ENCODE measurements at regions not wholly inside any gene's neighbourhood (a gene's known extent, or its start where the extent isn't known, plus 50 kb on each side); places are given as distances from the start of the nearest gene placed in this dataset.
"Not testable (repeated sequence)": the region's sequence is repeated elsewhere in the genome, so short reads cannot be mapped to it uniquely, and the experiment has no call there.

DNA sequence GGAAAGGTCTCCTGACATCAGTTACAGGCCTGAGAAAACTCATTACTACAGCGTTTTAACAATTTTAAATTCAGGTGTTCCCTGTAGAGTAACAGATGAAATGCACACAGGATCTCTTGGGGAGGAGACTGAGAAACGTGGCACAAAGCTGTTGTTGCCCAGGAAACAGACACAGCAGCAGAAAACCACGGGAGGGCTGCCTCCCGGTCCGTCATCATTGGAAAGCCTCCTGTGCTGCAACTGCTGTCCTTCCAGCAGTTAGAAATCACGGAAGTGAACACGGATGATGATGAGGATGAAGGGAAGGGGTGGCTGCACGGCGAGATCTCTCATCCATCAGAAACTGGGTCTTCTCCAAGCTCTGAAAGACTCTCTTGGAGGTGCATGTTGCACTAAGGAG is 94.6 kb upstream of the RNF32 start:
- FAIRE-seq: no peak

DNA sequence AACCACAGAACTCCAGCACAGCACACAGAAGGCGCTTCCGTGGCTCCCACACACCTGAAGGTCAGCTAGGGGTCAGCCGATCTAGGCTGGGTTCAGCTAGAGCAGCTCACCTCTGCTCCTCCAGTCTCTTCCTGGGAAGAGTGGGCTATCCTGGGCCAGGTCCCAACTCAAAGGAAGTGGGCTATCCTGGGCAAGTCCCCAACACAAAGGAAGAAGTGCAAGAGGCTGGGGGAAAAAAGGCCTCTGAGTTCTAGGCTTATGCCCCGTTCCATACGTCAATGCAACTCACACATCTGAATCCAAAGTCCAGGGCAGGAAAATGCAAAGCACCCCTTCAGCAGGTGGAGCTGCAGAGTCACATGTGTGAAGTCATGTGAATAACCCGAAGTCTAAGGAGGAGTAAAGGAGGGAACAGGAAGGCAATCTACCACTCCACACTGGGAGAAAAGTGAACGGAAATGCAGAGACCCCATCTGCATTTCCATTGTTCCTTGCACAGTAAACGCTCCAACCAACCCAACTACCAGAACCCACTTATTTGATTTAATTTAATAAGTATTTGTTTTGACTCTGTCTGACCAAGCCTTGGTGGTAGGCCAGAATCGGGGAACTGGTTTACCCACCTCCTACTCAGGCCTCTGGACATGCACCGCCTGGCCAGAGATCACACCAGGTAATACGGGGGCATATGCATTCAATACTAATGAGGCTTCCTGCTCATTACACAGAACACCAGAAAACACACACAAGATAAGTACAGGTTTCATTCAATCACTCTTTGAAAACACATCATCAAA is 95.5 kb upstream of the RNF32 start:
- FAIRE-seq: no peak

DNA sequence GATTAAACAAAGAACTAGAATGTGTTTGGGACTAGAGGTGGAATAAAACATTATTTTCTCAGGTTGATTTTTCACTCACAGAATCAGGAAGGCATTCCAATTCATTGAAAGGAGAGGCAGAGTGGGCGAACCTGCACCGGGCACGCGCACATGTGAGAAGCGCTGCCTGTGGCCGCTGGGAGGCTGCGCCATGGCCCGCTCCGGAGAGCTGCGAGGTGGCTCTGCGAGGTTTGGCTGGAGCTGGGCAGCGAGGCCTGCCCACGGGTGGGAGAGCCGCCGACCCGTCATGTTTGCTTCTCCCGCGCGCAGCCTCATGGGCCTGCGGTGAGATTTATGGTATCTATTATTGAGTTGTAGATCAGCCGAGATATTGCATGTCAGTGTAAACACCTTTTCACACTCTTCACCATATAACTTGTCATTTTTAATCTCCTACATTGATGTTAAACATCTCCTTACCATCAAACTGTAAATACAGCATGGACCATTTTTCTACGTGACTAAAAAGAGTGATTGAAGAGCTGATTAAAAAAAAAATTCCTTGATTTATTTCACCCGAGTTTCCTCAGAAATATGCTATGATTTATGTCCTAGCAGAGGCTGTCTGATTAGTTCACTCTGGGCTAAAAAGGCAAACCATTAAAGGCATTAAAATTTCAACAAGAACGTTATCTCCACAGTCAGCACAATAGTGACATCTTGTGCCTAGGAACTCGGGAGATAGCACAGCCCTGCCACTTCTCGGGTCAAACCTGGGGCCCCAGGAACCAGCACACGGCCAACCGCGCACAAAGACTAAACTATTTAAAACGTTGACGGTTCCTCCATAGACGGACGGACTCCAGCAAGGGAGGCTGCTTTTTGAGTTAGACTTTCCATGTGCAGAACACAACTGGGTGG is 96.6 kb upstream of the RNF32 start:
- FAIRE-seq: no peak

DNA sequence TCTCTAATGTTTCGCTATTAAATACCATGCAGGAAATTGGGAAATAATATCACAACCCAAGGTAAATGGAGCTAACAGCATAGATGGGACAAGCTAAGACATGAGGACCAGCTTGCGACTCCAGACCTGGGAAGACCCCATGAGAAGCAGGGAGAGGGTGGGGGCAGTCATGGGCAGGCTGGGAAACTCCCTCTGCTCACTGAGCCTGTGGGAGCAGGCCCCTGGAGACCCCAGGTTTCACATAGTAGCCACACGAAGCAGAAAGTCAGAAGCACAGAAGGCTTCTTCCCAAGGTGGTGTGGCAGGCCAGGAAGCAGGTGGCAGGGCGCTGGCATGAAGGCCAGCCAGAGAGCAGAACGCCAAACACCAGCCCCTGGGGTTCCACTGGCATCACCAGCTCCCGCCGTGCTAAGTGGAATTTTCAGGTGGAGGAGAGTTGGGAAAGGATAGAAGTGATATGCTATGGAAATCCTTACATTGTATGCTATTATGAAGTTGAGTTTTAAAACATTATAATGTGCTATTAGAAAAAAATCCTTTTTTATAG is 99.9 kb upstream of the RNF32 start:
- FAIRE-seq: no peak

DNA sequence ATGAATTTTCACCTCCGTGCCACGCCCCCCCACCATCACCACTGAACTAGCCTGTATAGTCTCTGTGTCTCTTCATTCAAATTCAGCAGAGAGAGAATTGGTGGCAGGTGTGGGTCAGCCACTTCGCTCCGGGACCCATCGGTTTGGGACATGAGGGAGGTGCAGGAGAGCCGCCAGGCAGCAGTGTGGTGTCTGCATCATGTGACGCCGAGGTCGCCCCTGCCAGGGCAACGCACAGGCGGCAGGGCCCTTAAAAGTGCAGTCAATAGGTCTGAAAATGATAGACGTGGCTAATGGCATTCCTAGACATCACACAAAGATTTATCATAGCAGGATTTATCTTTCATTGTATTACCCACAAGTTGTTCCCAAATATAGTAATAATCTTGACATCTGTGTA is 100.6 kb upstream of the RNF32 start:
- no peak for FAIRE-seq

DNA sequence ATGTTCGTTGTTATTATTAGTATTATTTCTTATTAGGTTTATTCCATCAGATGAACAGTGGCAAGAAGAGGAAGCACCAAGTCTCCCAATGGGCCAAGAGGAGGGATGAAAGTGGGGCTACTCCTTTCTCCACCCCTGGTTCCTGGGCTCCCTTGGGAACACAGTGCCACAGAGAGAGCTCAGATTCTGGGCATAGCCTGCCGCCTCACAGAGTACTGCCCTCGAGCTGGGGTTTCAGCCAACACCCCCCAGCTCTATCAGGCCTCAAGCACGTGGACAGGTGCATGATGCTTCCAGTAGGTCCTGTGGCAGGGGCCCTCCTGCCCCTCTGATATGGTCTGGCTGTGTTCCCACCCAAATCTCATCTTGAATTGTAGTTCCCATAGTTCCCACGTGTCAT is 103.6 kb upstream of the RNF32 start:
- FAIRE-seq: no peak

DNA sequence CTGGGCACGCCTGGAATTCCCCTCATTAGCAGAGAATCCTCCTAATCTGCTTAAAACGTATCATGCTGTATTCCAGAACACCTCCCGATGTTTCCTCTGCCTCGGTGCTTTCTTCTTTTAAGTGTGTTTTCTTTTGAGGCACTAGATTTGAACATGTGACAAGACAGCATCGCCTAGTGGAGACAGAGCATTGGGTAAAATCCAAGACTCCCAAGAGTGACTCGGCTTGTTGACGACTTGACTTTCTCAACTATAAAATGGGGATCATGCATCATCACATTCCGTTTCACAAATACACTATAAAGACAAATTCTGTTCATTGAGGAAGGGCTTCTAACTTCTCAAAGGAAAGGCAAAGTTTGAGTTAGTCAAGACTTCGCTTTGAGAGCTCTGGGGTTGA is 105.6 kb upstream of the RNF32 start:
- FAIRE-seq: no peak

DNA sequence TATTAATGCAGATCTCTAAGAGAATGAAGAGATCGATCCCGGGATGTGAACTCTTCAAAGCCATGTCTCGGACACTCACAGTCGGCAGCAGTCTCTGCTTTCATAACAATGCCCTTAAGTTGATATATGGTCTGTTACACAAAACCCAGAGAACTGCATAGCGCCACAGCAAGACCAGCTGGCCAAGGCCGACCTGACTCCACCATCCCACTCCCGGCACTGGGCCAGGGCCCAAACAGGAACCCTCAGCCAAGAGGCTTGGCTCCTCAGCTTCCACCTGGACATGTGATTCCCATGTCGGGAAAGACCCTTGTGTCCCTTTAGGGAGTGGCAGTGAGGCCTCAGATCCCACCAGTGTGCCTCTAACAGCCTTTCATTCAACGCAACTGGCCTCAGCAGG is 106.6 kb upstream of the RNF32 start:
- FAIRE-seq: no peak

DNA sequence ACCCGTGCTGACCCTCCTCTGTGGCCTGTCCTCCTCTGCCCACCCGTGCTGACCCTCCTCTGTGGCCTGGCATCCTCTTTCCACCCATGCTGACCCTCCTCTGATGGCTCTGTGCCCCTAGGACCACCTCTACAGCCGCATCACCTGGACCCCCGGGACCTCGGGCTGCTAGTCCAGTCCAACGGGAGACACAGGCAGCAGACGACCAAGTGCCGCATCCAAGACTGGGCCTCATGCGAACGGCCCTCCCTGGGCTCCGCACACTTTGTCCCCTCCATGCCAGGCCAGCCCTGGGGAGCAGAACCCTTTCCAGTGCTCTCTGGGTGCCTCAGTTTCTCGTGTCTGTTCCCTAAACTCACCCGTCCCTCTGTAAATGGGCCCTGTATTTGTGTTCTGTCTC is 107.2 kb upstream of the RNF32 start:
- no peak for FAIRE-seq

DNA sequence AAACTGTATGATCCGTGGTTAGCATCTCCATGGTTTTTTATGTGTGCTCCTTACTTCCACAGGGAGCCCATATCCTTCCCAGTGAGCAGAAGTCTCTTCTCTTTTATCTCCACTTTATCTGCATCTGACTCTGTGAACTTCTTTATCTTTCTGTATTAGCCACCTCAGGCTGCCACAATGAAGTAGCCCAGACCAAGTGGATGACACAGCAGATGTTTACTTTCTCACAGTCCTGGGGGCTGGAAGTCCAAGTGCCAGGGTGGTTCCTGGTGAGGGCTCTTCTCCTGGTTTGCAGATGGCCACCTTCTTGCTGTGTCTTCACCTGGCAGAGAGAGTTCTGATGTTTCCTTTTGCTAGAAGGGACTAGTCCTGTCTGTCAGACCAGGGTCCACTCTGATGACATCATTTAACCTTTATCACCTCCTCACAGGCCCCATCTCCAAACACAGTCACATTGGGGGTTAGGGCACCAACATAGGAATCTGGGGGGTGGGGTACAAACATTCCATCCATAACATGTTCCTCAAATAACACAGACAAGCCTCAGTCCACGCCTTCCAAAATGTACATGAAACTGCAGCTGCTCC is 108.5 kb upstream of the RNF32 start:
- FAIRE-seq: no peak

DNA sequence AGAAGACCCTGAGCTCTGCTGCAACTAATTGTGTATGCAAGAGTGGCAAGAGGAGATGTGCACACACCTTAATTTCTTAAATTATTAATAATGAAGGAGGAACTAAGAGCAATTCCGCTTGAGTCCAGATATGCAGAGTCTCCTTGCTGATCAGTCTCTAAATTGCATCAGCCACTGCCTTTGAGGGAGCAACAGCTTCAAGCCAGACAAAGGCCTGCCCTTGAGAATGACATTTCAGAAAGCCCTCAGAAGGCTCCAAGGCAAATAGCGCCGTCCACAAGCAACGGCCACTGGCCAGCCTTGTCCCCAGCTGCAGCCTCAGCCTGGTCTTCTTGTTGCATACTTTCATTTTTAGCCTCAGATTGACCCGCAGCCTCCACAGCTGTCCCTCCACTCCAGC is 110.6 kb upstream of the RNF32 start:
- no peak for FAIRE-seq

DNA sequence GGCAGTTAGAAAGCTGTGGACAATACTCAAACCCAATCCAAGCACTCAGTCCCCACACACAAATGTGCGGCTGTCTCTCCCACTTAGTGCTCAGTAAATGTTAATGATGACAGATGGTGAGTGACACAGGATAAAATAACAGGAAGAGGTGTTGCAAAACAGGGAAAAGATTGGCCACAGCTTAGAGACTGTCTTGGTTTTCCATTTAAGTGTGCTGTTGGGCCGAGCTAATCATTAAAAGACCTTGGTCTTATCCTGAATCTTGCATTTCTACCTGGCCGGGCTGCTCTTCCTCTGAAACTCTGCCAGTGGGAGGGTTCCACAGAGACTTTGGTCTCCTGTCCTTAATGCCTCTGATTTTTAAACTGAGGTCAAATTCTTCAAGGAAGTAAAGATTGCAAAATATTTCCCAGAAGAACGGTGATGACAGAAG is 113.1 kb upstream of the RNF32 start:
- no peak for FAIRE-seq

DNA sequence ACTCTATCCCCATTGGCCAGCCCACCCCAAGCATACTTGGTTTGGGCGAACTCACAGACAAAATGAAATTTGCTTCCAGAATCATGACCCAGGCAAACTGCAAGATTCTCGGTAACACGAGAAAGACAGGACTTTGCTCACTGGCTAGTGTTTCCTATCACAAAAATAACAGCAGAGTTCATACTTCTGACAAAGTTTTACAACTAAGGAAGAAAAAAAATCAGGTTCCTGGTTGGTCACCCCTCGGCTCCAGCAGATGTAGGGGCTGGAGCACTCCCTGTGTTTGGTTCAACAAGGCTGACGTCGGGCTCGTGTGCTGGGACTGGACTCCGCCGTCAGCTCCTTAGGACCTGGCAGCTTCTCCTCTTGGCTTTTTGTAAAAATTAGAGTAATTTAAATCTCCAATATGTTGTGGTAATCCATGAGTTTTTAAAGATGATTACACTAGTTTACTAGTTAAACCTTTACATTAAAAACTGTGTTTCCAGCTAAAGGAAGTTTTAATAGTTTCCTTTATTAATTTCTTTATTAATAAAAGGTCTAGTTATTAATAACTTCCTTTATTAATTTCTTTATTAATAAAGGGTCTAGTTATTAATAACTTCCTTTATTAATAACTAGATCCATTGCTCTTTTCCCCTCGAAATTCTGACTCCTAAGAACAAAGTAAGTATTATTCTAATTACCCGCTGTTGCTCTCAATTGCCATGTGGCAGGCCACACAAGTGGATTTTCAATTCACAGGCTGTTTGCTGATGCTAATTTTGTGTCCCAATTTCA is 115.6 kb upstream of the RNF32 start:
- FAIRE-seq: no peak

DNA sequence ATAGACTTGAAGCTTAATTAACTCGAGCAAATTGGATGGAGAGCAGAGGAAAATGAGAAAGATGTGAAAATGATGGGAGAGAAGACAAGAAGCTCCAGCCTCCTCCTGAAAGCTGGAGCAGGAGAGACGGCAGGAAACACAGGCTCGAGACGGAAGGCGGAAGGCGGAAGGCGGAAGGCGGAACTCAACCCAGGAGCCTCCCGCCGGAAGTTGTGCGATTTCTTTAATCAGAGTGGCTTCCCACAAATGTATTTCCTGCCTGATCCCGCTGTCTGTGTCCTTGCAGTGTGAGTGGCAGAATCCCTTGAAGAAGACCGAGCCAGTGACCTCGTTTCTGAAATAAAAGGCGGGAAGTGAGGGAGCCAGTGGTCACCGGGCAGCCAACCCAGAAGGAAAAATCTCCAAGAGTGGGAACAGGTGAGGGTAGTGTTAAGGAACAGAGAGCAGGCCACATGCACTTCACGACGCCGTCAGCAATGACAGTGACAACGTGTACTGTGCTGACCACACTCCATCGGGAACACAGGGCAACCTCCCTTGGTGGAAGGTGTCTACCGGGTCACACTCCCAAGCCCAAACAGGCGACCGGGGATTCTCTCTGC is 117.0 kb upstream of the RNF32 start:
- FAIRE-seq: no peak

DNA sequence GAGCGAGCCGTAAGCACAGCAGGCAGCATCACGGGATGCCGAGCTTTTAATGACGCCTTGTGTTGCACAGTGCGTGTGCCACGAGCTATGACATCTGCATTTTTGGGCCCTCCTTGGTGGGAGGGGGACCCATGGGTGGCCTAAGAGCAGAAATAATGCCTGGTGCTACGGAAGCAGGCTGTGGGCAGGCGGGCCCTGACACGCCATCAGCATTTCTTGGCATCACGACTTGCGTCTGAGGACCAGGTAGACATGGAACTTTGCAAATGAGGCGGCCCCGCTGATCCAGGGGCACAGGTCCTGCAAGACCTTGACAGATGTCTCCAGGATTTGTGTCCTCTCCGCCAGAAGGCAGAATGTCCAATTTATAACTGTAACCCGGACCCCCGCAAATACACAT is 117.8 kb upstream of the RNF32 start:
- no peak for FAIRE-seq

DNA sequence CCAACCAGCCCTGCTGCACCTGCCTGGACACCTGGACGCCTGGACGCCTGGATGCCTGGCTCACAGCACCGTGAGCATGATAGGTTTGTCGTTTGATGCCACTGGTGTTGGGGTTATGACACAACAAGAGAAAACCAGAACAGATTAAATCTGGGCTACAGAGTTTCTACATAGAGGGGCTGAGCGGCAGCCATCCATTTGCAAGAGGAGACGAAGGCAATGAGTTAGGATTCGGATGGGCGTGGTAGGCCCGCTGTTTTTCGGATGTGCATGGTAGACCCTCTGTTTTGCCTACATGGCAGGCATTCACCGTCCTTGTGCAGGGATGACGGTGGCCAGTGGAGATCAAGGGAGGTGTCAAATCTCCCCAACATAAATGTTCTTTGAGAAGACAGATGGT is 121.5 kb upstream of the RNF32 start:
- FAIRE-seq: no peak

DNA sequence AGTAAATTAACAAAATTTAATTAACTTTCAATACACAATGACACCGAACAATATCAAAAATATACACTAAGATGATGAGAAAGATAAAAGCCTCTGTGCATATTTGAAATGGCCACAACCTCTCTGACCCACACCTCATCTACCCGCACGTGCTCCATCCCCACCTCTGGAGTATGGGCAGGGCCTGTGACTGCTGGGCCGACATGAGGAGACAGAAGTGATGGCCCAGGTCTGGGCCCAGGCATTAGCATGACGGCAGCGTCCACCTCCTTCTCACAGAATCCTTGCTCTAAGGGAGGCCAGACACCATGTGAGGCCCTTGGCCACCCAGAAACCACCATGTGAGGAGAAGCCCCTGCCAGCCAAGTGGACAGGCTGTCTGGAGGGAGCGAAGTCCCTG is 122.1 kb upstream of the RNF32 start:
- FAIRE-seq: no peak

DNA sequence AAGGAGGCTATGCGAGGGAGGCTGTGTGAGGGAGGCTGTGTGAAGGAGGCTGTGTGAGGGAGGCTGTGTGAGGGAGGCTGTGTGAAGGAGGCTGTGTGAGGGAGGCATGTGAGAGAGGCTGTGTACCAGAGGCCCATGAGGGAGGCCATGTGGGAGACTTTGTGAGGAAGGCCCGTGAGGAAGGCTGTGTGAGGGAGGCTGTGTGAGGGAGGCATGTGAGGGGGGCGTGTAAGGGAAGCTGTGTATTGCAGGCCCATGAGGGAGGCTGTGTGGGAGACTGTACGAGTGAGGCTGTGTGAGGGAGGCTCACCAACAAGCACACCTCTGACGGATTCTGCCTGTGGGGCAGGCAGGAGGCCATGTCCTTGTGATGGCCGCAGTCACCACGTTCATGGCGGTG is 122.7 kb upstream of the RNF32 start:
- FAIRE-seq: not testable (repeated sequence)

DNA sequence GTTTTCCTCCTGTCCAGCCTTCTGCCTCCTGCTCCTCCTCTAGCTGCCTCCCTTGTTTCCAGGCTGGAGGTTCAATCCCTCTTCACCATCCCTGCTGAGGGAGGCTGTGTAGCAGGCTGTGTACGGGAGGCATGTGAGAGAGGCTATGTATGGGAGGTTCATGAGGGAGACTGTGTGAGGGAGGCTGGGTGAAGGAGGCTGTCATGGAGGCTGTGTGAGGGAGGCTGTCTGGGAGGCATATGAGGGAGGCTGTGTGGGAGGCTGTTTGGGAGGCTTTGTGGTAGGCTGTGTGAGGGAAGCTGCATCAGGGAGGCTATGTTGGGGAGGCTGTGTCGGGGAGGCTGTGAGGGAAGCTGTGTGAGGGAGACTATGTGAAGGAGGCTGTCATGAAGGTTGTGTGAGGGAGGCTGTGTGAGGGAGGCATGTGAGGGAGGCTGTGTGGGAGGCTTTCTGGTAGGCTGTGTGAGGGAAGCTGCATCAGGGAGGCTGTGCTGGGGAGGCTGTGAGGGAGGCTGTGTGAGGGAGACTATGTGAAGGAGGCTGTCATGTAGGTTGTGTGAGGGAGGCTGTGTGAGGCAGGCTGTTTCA is 123.7 kb upstream of the RNF32 start:
- FAIRE-seq: no peak

DNA sequence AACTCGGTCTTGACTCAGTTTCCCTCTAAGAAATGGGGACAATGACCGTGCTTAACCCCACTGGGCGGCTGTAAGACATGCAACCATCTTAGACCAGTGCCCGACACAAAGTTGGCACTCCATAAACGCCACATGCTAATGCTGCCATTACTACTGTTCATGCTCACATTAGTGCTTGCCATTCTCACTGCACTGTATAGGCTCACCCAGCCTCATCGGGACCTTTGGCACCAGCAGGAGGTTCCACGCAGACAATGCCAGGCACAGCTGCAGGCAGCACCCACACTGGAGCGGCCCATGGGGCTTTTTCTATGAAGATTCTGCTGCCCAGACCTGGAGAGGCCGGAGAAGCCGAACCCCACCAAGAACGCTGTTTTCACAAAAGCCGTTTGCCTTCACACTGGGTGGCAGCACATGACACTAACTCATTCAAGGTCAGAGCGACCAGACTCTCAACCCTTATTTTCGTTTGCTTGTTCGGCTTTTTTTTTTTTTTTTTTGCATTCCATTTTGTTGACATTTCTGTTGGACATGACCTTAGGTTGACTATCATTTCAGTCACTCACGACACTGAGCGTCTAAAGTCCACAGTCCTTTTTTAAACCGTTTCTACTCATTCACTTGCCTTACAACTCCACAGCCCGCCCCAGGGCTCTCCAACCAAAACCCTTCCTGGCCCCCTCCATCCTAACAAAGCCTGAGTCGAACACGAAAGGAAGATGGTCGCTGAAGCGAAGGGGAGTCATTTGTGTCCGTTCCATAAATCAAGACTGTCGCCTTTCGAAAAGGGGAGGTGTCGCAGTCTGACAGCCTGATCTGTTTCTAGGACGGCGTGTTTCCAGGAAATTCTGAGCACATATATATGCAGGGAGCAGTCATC is 124.4 kb upstream of the RNF32 start:
- no peak for FAIRE-seq

DNA sequence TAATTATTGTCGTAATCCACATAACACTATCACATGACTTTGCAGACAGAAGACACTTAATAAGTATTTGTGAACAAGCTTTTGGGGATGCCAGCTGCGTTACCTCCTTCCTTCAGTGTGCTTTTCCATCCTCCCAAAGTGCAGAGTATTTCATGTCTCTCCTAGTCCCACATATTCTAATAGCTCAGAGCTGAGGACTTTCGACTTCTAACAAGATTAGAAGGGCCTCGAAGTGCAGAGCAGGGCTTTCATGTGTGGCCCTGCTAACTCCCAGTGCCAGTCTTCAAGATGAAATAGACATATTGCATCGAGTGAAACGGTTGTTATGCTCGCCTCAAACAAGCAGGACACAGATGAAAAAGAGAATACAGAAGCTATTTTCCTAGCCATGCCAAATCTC is 125.7 kb upstream of the RNF32 start:
- no peak for FAIRE-seq
